HG02970 (cell line): ENCODE measurements at regions not wholly inside any gene's neighbourhood (a gene's known extent, or its start where the extent isn't known, plus 50 kb on each side); places are given as distances from the start of the nearest gene placed in this dataset.

Experiments used
- ATAC-seq: cut with Tn5 transposase; IDR thresholded peaks from one replicate; pipeline ENCODE4 v1.9.1; 2021; ENCODE audit warnings: mild to moderate bottlenecking, moderate library complexity, moderate number of reproducible peaks; ENCODE audit not compliant: unreplicated experiment, low FRiP score

GRCh38 chr22:22390989-22391388, 117.6 kb downstream of the ZNF280B start:
- no peak for ATAC-seq

GRCh38 chr22:22391543-22391942, 117.0 kb downstream of the ZNF280B start:
- ATAC-seq = no peak

- no peak for ATAC-seq
Observed at GRCh38 chr22:22392131-22392530, 116.4 kb downstream of the ZNF280B start.

GRCh38 chr22:22394591-22394990, 114.0 kb downstream of the ZNF280B start:
- no peak for ATAC-seq

- ATAC-seq = no peak
Observed at GRCh38 chr22:22395245-22395644, 113.3 kb downstream of the ZNF280B start.

GRCh38 chr22:22396741-22397291, 111.7 kb downstream of the ZNF280B start:
- ATAC-seq = no peak

GRCh38 chr22:22397292-22397870, 111.2 kb downstream of the ZNF280B start:
- ATAC-seq = no peak

GRCh38 chr22:22397875-22398524, 110.5 kb downstream of the ZNF280B start:
- no peak for ATAC-seq

GRCh38 chr22:22398530-22399327, 109.8 kb downstream of the ZNF280B start:
- ATAC-seq = no peak

- ATAC-seq = no peak
Observed at GRCh38 chr22:22400099-22400498, 108.4 kb downstream of the ZNF280B start.

GRCh38 chr22:22400964-22401363, 107.6 kb downstream of the ZNF280B start:
- ATAC-seq = no peak

- ATAC-seq = no peak
Observed at GRCh38 chr22:22401381-22401780, 107.2 kb downstream of the ZNF280B start.

- ATAC-seq = no peak
Observed at GRCh38 chr22:22403306-22403705, 105.2 kb downstream of the ZNF280B start.

- no peak for ATAC-seq
Observed at GRCh38 chr22:22403771-22404170, 104.8 kb downstream of the ZNF280B start.

GRCh38 chr22:22404598-22405284, 103.8 kb downstream of the ZNF280B start:
- ATAC-seq = no peak

- ATAC-seq = no peak
Observed at GRCh38 chr22:22406445-22407027, 102.0 kb downstream of the ZNF280B start.

- no peak for ATAC-seq
Observed at GRCh38 chr22:22407061-22407460, 101.5 kb downstream of the ZNF280B start.

- ATAC-seq = no peak
Observed at GRCh38 chr22:22408269-22408668, 100.3 kb downstream of the ZNF280B start.

GRCh38 chr22:22408731-22409696, 99.5 kb downstream of the ZNF280B start:
- no peak for ATAC-seq
